Vagina (tissue), 2 donors: ENCODE measurements at regions not wholly inside any gene's neighbourhood (a gene's known extent, or its start where the extent isn't known, plus 50 kb on each side); places are given as distances from the start of the nearest gene placed in this dataset.

Source experiments
- POLR2A ChIP-seq, 2 donors: fragments of 450-650 bp; IDR thresholded peaks; one replicate each; pipeline ENCODE4 v1.6.1; 2017; ENCODE audit warnings: antibody characterized with exemption in 2 of 2, mild to moderate bottlenecking in 2 of 2, moderate library complexity in 2 of 2
- POLR2AphosphoS5 ChIP-seq, 2 donors: sonication (generic); formaldehyde crosslinking; IDR thresholded peaks; one replicate each; pipeline ENCODE4 v1.9.0; 2017; ENCODE audit warnings: antibody characterized with exemption in 2 of 2, mild to moderate bottlenecking in 2 of 2, low read depth in 1 of 2; ENCODE audit not compliant: insufficient read depth in 1 of 2
- TF ChIP-seq, protein P1 (sequence below), 3 experiments: fragments of 450-650 bp in 2 of 3; fragments of 200-600 bp in 1 of 3; sonication (generic) in 1 of 3; IDR thresholded peaks; one replicate each; pipeline ENCODE4 v1.5.1; 2017 to 2019; ENCODE audit warnings: antibody characterized with exemption in 3 of 3, mild to moderate bottlenecking in 2 of 3, moderate library complexity in 2 of 3

DNA sequence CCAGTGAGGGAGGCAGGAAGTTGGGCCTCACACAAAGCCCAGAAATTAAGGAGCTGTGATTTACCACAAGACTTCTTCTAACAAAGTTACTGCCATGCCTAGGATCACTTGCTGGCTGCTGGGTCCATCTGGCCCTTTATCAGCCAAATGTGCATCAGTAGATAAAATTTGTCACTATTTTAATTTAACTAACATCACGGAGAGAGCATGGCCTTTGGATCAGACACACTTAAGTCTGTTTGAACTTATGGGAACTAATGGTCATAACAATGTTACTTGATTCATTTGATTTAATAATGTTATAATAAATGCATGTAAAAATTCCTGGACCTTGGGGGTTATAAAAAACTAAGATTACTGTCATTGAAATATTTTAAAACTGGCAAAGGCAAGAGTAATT, 67.2 kb upstream of the CCDC190 start:
- no peak for TF ChIP-seq POLR2A (IDR thresholded peaks at IDR 0.05)
- no peak for TF ChIP-seq POLR2AphosphoS5 (IDR thresholded peaks at IDR 0.05; ENCODE audit: insufficient read depth in 1 of 2, low read depth in 1 of 2)
- TF ChIP-seq, protein P1, sequence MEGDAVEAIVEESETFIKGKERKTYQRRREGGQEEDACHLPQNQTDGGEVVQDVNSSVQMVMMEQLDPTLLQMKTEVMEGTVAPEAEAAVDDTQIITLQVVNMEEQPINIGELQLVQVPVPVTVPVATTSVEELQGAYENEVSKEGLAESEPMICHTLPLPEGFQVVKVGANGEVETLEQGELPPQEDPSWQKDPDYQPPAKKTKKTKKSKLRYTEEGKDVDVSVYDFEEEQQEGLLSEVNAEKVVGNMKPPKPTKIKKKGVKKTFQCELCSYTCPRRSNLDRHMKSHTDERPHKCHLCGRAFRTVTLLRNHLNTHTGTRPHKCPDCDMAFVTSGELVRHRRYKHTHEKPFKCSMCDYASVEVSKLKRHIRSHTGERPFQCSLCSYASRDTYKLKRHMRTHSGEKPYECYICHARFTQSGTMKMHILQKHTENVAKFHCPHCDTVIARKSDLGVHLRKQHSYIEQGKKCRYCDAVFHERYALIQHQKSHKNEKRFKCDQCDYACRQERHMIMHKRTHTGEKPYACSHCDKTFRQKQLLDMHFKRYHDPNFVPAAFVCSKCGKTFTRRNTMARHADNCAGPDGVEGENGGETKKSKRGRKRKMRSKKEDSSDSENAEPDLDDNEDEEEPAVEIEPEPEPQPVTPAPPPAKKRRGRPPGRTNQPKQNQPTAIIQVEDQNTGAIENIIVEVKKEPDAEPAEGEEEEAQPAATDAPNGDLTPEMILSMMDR (IDR thresholded peaks at IDR 0.05): no peak
